GM19468 (cell line): ENCODE measurements at regions not wholly inside any gene's neighbourhood (a gene's known extent, or its start where the extent isn't known, plus 50 kb on each side); places are given as distances from the start of the nearest gene placed in this dataset.
"Not testable (repeated sequence)": the region's sequence is repeated elsewhere in the genome, so short reads cannot be mapped to it uniquely, and the experiment has no call there.

ENCODE experiments used
- ATAC-seq: cut with Tn5 transposase; IDR thresholded peaks from one replicate; pipeline ENCODE4 v1.9.1; 2021; ENCODE audit warnings: mild to moderate bottlenecking, moderate library complexity, moderate number of reproducible peaks; ENCODE audit not compliant: unreplicated experiment; ENCODE audit errors: extremely low read depth

- ATAC-seq, result not testable (repeated sequence)
These were observed 50.7 kb downstream of the PPIAL4D start for GRCh38 chr1:145191272-145191675.

GRCh38 chr1:145189543-145190030, 52.4 kb downstream of the PPIAL4D start:
- not testable (repeated sequence) for ATAC-seq

- not testable (repeated sequence) for ATAC-seq
These were observed 53.0 kb downstream of the PPIAL4D start for GRCh38 chr1:145188869-145189542.

- peak; percentile 58 for ATAC-seq
These were observed 59.2 kb downstream of the PPIAL4D start for GRCh38 chr1:145182606-145183413.

DNA sequence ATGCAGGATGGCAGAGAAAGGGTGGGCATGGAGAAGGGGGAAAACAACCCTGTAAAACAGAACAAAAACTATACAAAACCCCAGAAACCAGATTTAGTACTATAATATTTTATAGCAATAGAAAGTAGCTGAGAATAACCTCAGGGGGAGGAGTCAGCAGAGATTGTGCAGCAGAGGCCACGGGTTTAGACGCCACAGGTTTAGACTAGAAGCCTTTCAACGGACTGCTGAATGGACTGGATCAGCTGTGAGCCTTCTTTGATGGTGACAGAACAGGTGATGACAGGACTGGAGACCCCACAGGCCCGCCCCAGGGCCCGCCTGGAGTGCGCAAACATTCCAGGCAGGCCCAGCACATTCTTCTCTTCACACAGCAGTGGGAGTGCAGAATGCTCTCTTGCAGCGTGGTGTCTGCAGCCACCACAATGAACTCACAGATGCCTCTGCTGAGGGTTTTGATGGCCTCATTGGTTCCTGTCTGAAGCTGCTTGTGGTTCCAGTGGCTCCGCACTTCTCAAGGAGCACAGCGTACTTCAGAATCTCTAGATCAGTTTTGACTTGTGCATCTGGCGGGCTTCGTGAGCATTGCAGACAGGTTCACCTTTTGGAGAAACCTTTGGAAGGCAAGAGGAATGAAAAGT, 65.6 kb downstream of the PPIAL4D start:
- not testable (repeated sequence) for ATAC-seq

GRCh38 chr1:145174377-145174776, 67.6 kb downstream of the PPIAL4D start:
- ATAC-seq, result not testable (repeated sequence)

DNA sequence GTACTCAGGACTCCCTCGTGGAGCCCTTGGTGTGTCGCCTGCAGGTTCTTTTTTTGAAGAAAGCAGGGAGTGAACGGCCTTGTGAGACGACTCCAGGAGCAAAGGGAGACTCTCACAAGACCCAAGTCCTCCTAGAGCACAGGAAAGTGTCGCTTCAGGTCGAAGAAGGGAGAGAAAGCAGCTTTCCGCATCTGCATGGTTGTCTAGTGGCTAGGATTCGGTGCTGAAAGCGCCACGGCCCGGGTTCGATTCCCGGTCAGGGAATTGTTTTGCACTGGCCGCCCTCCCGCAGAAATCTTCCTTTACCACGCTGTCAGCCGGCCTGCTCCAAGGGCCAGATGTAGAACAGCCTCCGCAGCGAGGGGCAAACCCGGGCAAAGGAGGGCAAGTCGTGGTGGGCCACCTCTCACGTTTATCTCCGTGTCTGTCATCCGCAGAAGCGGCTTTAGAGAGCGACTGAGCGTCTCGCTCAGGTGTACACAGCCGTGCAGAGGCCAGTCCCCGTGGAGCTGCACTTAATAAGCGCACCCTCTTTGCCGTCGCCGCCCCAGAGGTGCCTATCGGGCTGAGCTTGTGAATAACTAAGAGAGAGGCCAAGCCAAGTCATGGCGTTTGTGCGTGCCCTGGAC, 72.6 kb downstream of the FAM72D start:
- ATAC-seq, result not testable (repeated sequence)

DNA sequence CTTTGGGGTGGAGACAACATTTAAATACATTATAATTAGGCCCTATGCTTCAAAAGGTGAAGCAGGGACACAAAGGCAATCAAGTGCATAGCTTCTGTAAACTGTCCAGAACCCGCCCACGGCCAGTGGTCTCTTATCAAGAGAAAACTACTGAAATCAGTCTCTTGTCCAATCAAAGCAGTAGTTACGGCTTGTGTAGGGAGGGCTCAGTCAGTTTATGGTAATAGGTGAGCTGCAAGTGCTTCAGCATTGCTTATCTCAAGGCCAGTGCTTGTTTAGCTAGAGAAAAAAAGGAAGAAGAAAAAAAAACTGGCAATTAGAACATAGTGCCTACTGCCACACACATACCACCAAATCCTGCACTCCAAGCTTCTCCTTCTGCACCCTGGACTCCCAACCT, 68.6 kb downstream of the FAM72D start:
- ATAC-seq, result not testable (repeated sequence)
